COLO668 (cell line): ENCODE measurements at regions not wholly inside any gene's neighbourhood (a gene's known extent, or its start where the extent isn't known, plus 50 kb on each side); places are given as distances from the start of the nearest gene placed in this dataset.

Source experiments
- DNase-seq: peaks from one replicate; lab custom pipeline; 2025; ENCODE audit not compliant: unreplicated experiment; lab: John Stamatoyannopoulos, UW

DNA sequence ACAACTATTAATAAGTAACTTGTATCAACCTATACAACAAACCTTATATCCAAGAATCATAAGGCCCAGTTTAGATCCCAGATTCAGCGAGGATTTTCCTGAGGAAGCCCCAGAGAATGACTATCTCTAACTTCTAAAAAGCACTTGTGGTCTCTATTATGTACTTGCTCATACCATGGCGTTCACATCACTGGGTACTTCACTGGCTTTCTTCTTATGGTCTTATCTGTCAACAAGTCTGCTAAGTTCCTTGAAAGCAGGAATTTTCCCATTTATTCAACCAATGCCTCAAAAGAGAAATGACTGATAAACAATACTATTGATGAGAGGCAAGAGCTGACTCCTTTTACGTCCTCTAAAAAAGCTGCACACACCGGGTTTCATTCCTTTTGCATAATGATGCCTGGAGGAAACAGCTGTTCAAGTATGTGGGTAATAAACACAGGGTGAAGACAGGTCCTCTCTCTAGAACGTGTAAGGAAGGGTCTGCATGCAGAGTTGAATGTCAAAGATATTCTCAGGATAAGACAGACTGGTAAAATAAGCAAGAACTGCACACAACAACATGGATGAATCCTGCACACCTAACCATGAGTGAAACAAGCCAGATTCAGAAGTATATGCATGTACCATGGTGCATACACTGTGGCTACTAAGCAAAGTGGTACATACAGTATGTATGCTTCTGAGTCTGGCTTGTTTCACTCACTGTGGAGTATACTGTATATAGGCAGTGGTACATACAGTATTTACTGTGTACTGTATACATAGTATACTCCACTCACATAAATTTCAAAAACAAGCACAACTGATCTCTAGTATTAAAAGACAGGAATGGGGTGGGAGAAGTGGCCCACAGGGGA, 408.7 kb downstream of the SHQ1 start:
- no peak for DNase-seq

DNA sequence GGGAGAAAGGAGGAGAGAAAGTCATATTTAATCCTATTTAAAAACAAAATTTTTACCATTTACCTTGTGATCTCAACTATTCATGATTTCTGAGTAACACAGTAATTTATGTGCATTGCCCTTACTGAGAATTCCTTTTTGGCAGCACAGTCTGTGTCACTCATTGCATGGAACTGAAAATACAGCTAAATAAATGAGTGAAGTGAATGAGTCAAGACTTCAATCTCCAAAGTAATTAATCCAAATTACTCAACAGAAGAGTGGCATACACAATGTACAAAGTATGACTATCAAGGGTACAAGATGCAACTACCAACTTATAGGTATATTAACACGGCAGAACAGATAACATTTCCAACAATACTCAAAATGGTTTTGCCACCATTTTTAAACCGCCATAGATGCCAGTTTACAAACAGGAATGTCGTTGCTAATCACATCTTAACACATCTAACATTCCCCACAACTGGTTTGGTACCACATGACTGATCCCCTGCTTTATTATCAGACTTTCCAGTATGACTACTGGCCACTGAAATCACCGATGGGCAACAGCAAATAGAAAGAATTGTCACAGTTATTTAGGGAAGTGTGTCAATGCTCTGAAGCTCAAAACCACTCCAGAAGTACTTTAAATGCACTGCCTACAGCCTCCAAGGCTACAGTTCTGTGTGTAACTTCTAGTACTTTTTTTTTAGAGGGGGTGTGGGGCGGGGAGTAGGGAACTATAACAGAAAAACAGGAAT, 410.4 kb downstream of the SHQ1 start:
- DNase-seq = no peak

DNA sequence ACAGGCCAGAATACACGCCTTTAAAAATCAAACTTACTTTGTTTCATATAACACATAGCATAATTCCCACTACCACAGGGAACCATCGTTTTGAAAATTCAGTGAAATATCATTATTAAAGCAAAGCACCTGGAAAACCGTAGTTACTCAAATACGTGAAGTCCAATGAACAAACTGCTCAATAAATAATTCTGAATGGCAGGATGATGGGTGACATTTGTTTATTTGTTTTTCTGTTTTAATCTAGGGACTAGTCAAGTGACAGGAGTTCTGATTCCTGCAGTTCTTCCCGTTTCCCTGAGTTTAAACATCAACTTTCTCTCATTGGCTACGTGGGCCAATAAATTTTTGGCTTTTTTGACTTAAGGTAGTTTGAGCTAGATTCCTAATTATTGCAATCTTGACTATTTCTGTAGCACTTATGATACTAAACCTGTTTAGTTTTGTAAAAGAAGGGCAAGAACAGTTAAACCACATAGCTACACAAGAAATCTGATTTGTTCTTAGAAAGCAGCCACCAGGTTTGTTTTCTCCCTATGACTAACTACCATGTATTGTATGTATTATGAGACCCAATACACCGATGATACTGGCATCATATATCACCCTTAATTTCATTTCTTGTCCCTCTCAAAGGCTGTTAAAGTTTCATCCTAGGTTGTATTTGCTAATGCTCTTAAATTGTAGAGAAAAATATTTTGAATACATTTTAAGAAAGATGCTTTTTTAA, 411.2 kb downstream of the SHQ1 start:
- no peak for DNase-seq

DNA sequence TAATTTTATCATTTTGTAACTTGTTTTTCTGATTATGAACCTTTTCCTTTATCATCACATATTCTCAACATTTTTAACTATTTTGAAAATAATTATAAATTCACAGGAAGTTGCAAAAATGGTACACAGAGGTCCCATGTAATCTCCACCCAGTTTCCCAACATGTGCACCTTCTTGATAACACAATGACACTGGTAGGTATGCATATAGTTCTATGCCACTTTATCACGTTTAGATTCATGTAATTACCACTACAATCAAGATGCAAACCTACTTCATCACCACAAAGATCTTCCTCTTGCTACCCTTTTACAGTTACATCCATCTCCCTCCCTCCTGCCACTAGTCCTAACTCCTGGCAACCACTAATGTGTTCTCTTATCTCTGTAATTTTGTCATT, 413.9 kb downstream of the SHQ1 start:
- no peak for DNase-seq

DNA sequence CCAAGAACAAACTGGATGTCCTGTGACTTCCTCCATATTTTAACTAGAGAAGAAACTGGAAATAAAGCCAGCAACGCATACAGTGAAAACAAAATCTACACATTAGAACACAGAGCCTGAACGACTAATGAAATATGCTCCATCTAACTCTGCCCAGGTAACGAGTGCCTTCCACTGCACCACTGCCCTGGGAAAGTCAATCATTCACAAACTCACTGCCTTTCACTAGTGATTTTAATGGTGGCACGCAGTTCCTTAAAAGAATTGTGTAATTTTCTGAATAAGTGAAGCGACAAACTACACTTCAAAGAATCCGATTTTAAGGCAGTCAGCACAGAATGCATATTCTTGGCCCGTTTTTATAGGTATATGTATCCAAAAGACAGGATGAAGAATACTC, 416.0 kb downstream of the SHQ1 start:
- DNase-seq = no peak

DNA sequence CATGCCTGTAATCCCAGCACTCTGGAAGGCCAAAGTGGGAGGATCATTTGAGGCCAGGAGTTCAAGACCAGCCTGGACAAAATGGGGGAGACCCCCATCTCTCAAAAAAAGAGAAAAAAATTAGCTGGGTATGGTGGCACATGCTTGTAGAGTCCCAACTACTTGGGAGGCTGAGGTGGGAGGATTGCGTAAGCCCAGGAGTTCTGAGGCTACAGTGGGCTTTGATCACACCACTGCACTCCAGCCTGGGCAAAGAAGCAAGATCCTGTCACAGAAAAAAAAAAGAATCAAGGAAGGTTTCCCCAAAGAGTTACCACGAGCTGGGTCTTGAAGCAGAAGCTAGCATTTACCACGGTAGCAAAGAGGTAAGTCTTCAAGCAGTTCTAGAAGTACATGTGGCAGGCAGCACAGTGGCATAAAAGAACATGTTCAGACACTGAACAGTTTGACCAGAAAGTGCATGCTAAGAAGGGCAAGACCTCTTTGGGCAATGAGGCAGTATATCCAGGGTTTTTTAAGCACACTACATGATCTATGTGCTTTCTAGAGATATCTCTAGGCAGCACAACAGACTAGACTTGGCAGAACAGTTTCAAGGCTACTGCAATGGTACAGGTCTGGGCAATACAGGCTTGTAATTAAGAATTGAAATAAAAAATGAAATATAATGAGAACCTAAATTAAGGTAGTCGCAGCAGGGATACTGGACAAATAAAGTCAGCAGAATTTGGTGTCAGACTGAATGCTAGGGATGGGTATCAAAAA, 418.5 kb downstream of the SHQ1 start:
- no peak for DNase-seq

DNA sequence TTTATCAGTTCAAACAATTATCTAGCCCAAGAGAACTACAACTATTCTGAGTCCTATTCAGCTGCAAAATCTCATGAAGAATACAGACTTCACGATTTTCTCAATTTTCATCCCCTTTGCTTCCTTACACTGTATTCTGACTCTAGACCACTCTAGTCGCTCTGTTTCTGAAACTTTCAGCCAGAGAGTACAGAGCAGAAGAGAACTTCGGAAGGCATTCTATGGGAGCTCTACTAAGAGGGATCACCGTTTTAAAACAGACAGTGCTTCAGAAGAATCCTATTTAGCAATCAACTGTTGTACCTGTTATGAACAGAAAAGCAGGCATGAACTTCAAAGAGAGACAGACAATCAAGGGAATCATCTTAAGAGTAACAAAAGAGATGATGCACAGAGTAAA, 419.4 kb downstream of the SHQ1 start:
- DNase-seq = no peak

DNA sequence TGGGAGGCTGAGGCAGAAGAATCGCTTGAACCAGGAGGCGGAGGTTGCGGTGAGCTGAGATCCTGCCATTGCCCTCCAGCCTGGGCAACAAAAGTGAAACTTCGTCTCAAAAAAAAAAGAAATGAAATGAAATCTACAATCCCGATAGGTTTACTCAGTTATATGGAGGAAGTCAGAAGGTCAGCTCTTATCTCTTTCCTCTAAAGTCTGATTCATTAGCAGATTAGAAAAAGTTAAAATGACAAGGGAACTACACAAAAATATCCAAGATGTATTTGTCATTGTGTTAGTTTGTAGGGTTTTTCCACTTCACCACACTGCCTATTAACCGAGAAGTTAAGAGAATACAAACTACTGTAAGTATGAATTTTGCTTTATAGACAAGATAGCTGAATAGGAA, 420.6 kb downstream of the SHQ1 start:
- no peak for DNase-seq

DNA sequence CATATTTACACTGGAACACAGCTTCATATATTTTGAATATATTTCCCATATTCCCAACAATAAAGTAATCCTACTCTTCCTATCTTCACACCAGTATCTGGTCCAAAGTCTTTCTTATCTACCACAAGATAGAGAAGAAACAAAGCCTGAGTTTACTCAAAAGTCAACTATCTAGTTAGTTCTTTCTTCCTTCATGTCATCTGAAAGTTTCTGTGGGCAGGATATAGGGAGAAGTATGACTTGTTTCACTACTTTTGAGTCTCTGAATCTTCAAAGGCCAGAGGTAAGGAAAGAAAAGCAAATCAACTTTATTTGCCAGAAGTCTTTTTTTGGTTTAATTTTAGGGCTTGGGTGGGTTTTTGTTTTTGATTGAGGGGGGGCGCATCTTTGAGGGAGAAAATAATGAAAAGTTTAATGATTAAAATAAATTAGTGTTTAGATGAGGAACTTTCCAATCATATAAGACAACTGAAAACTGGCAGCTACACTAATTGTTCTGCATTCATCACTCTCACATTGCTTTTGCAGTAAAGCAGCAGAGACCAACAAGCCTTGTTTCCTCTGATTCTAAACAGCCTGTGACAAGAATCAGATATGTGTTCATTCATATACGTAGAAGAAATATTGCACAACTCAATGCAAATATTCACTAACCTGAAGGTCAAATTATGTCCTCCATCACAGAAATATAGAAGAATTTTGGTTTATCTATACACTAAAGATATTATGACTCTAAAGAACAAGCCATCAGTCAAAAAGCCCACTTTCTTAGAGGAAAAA, 421.4 kb downstream of the SHQ1 start:
- DNase-seq = no peak

DNA sequence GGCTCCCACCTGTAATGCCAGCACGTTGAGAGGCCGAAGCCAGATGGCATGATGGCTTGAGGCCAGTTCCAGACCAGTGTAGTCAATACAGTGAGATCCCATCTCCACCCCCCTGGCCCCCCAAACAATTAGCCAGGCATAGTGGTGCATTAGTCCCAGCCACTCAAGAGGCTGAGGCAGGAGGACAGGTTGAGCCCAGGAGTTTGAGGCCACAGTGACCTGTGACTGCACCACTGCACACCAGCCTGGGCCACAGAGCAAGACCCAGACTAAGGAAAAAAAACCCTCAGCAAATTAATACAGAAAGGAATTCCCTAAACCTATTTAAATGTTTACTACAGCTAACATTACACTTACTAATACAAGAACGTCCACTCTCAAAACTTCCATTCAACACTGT, 424.6 kb downstream of the SHQ1 start:
- DNase-seq = no peak

DNA sequence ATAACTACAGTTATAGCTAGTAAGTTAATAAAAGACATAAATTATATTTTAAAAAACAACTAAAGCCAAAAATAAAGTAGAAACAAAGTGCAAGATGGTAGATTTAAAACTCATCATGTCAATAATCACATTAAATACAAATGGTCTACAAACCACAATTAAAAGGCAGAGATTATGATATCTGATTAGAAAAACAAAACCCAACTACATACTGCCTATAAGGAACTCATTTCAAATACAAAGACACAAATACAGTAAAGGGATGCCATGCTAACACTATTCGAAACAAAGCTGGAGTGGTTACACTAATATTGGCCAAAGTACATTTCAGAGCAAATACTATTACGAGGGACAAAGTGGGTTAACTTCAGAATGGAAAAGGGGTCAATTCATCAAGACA, 426.5 kb downstream of the SHQ1 start:
- DNase-seq = no peak

DNA sequence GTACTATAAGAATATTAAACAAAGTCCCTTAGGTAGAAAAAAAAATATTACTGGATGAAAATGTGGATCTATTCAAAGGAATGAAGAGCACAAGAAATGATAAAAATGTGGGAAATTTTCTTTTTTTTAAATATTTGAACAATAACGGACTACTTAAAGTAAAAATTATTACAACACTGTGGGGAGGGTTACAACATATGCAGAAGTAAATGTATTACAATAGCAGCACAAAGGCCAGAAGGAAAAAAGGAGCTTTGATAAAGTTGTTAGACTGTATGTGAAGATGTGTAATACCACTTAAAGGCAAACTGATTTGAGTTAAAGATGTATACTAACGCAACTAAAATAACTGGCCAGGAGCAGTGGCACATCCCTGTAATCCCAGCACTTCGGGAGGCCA, 427.1 kb downstream of the SHQ1 start:
- DNase-seq = no peak

DNA sequence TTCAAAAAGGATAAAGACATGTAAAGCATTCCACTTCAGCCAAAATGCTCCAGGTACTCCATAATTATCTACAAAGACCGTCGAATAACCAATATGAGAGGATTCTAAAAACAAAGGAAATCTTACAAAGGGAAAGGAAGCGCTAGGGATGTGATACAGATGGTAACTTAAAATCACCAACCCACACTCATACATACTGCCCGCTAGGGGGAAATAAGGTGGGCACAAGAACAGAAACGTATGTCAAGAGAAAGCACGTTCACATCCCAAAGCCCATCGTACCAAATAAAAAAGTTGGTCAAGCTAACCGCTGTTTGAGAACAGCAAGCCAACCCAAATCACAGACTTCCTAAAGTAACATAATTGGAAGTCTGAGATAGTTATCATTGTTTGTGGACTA, 429.4 kb downstream of the SHQ1 start:
- DNase-seq = no peak

DNA sequence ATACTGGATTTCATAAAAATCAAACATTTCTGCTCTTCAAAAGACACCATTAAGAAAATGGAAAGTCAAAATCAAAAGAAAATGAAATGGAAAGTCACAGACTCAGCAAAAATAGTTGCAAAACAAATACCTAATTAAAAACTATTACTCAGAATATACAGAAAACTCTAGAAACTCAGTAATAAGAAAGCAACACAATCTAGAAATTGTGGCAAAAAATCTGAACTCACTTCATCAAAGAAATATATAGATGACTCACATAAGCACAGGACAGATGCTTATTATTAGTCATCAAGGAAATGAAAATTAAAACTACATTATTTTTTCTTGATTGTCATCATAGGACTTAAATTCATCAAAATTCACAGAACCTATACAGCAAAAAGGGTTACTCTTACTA, 430.0 kb downstream of the SHQ1 start:
- no peak for DNase-seq

DNA sequence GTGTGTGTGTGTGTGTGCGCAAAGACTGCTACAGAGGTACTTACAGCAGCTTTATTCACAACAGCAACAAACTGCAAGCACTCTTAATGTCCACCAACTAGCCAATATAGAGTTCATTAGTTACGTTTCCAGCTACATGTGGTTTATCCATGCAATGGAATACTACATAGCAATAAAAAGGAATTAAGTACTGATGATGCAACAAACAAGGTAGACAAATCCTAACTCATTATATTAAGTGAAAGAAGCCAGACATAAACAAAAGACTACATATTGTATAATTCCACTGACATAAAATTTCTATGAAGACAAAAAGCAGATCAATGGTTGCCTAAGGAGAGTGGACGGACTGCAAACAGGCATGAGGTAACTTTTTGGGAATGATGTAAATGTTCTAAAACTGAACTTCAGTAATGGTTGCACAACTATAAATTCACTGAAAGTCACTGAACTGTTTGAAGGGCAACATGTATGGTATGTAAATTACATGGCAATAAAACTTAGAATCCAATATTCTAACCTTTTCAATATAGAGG, 433.7 kb downstream of the SHQ1 start:
- no peak for DNase-seq

DNA sequence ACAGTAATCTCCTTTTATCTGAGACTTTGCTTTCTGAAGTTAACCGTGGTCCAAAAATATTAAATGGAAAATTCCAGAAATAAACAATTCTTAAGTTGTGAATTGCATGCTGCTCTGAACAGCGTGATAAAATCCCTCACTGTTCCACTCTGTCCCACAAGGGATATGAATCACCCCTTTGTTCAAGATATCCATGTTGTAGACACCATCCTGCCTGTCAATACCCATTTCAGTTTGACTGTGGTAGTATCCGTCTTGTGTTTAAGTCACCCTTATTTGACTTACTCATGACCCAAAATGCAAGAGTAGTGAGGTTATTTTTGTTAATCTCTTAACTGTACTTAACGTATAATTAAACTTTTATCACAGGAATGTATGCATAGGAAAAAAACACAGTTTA, 435.0 kb downstream of the SHQ1 start:
- no peak for DNase-seq

DNA sequence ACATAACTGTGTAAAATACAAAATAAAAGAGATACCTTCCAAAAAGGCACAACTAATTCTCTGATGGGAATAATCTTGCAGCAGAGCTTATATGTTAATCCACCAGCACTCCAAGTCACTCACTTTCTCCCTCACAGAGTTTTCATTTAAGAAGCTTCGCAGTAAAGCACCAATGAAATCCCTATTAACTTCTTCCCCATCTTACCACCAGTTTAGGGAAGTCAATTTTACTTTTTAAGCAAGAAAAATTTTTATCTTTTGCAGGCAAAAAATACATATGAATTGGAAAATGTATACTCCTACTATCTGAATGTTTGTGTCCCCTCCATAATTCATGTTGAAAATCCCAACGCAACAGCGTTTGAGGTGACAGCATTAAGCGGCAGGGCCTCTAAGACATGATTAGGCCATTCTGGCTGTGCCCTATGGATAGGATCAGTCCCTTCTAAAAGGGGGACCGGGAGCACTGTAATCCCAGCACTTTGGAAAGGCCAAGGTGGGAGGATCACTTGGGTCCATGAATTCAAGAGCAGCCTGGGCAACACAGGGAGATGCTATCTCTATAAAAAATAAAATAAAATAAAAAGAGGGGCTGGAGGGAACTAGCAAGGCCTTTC, 435.8 kb downstream of the SHQ1 start:
- DNase-seq = no peak

DNA sequence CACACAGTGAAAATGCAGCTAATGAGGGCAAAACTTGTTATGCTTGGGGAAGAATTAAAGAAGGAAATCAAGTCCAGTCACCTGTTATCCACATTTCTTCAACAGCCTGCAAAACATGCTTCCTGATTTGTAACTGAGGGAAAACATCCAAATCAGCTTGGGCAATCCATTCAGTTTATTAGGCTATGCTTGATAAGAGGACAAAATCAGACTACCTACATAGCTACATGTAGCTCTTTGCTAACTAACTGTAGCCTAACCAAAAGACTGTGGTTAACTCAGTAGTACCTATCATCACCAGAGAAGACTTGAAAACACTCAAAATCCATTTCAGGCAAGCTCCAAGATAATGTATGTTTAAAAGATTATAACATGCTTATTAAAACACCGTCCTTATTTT, 436.4 kb downstream of the SHQ1 start:
- DNase-seq = no peak

DNA sequence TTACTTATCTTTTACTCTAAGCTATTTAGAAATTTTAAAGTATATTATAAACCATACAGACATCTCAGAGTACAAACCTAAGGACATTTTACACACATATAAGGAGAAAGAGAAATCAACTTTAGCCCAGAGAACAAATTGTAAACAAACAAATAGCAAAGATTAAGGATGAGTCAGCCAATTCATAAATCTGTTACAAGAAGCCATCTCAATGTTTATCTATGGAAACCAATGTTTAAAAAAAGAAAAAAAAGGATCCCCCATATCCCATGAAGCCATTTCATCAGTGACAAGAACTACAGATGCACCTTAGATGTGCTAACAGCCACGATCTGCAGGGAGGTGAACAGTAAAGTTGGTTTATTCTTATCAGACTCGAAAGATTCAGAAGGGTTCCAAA, 437.1 kb downstream of the SHQ1 start:
- no peak for DNase-seq
